HEK293T (cell line): ENCODE measurements at regions not wholly inside any gene's neighbourhood (a gene's known extent, or its start where the extent isn't known, plus 50 kb on each side); places are given as distances from the start of the nearest gene placed in this dataset.

Experiments
- ARNT ChIP-seq: fragments of 450-650 bp; IDR thresholded peaks from 2 replicates; pipeline ENCODE4 v1.6.1; 2017; ENCODE audit warnings: mild to moderate bottlenecking
- NFRKB ChIP-seq: fragments of 450-650 bp; IDR thresholded peaks from 2 replicates; pipeline ENCODE4 v1.6.1; 2016; ENCODE audit warnings: mild to moderate bottlenecking, moderate library complexity

DNA sequence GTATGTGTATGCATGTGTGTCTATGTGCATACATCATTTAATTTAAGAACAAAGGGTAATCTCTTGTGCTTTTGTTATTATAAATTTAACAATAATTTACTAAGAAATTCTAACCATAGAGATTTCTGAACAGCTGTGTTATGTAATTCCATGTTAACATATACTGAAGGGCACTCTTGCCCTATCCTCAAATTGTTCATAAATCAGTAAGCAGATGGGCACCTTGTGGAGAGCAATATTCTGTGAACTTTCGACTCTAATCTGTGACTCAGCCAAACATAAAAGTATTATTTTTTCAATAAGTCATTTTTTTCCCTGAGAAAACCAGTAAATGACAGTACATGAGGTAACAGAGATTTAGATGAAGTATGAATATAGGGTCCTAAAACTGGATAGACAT lies 938.3 kb upstream of the CRIM1 start:
- no peak for TF ChIP-seq NFRKB
- TF ChIP-seq ARNT: no peak
